A549 (cell line): ENCODE measurements at regions not wholly inside any gene's neighbourhood (a gene's known extent, or its start where the extent isn't known, plus 50 kb on each side); places are given as distances from the start of the nearest gene placed in this dataset.

Experiments used
- ATAC-seq, 2 experiments: fragments of 200-7000 bp in 1 of 2; fragments of >200 bp in 1 of 2; cut with Nextera tagmentation in 1 of 2; cut with Tn5 transposase in 1 of 2; 3 replicates each; pipeline versions ENCODE4 v1.8.0 to v1.9.1; 2018 to 2020; ENCODE audit warnings: mild to moderate bottlenecking in 1 of 2, moderate library complexity in 1 of 2
- CTCF ChIA-PET: fragments of 300-600 bp; sonication (Branson Sonifier 250); formaldehyde crosslinking; extraction: SDS; loops from one replicate; lab custom pipeline; 2021; ENCODE audit warnings: antibody characterized with exemption, inconsistent platforms; lab: Yijun Ruan, JAX
- POLR2A ChIA-PET: fragments of 350-600 bp; formaldehyde crosslinking; extraction: SDS; loops from one replicate; lab custom pipeline; 2021; ENCODE audit warnings: antibody characterized with exemption, inconsistent platforms; lab: Yijun Ruan, JAX
- DNase-seq, 2 experiments: peaks; one replicate each; pipeline versions ENCODE4 v3.0.0 to v3.0.0-alpha.2; 2011 to 2016; ENCODE audit warnings: low read depth in 1 of 2, low spot score in 1 of 2
- FAIRE-seq: peaks from 2 replicates; lab custom pipeline; 2011; peaks lifted over from hg19 to GRCh38; lab: Jason Lieb, UNC
- H3K27ac ChIP-seq, 2 experiments: fragments of >200 bp; sonication (Bioruptor Twin); formaldehyde crosslinking; 3 replicates each; pipeline ENCODE4 v1.5.1; 2016 to 2017
- H3K4me1 ChIP-seq: fragments of >200 bp; sonication (Bioruptor Twin); formaldehyde crosslinking; 3 replicates; pipeline ENCODE4 v1.6.1; 2016
- H3K4me2 ChIP-seq: fragments of >200 bp; sonication (Bioruptor Twin); formaldehyde crosslinking; 3 replicates; pipeline ENCODE4 v1.6.1; 2016
- H3K4me3 ChIP-seq: fragments of >200 bp; sonication (Bioruptor Twin); formaldehyde crosslinking; 3 replicates; pipeline ENCODE4 v1.5.1; 2016
- H3K9me3 ChIP-seq: fragments of >200 bp; sonication (Bioruptor Twin); formaldehyde crosslinking; 3 replicates; pipeline ENCODE4 v1.6.1; 2016
- BHLHE40 ChIP-seq: IDR thresholded peaks from 2 replicates; pipeline ENCODE4 v1.6.1; 2012; ENCODE audit warnings: low read depth, low read length, inconsistent platforms
- CBX2 ChIP-seq: fragments of 200-600 bp; sonication (generic); IDR thresholded peaks from 2 replicates; pipeline ENCODE4 v1.6.1; 2016; ENCODE audit warnings: low read depth, mild to moderate bottlenecking, borderline replicate concordance
- CEBPB ChIP-seq, 2 experiments: fragments of >200 bp in 1 of 2; sonication (Bioruptor Twin) in 1 of 2; formaldehyde crosslinking in 1 of 2; IDR thresholded peaks; 2 replicates each; pipeline ENCODE4 v1.6.1; 2012 to 2016
- CHD4 ChIP-seq: fragments of 200-600 bp; sonication (generic); IDR thresholded peaks from 2 replicates; pipeline ENCODE4 v1.6.1; 2016; ENCODE audit warnings: antibody characterized with exemption, mild to moderate bottlenecking, borderline replicate concordance
- EHF ChIP-seq: fragments of 250-450 bp; sonication (Bioruptor Pico); IDR thresholded peaks from 2 replicates; pipeline ENCODE4 v1.5.0; 2020; ENCODE audit warnings: mild to moderate bottlenecking
- EHMT2 ChIP-seq: fragments of 200-600 bp; sonication (generic); IDR thresholded peaks from 2 replicates; pipeline ENCODE4 v1.6.1; 2016; ENCODE audit warnings: antibody characterized with exemption, low read depth, mild to moderate bottlenecking, moderate library complexity
- FOSB ChIP-seq: fragments of 250-450 bp; sonication (Bioruptor Pico); IDR thresholded peaks from 2 replicates; pipeline ENCODE4 v1.5.0; 2020; ENCODE audit warnings: mild to moderate bottlenecking, moderate library complexity
- GATA3 ChIP-seq: IDR thresholded peaks from 2 replicates; pipeline ENCODE4 v1.6.1; 2012; ENCODE audit warnings: borderline replicate concordance
- HDAC2 ChIP-seq: fragments of 200-600 bp; sonication (generic); IDR thresholded peaks from 2 replicates; pipeline ENCODE4 v1.6.1; 2016
- HMGXB4 ChIP-seq: fragments of 250-450 bp; sonication (Bioruptor Pico); IDR thresholded peaks from 2 replicates; pipeline ENCODE4 v1.5.0; 2021; ENCODE audit warnings: mild to moderate bottlenecking, moderate library complexity, borderline replicate concordance
- HOXA7 ChIP-seq: fragments of 250-450 bp; sonication (Bioruptor Pico); IDR thresholded peaks from 2 replicates; pipeline ENCODE4 v1.5.0; 2020; ENCODE audit warnings: mild to moderate bottlenecking, moderate library complexity
- HOXB13 ChIP-seq: fragments of 250-450 bp; sonication (Bioruptor Pico); IDR thresholded peaks from 2 replicates; pipeline ENCODE4 v1.5.0; 2020; ENCODE audit warnings: low read depth, mild to moderate bottlenecking, moderate library complexity
- KDM1A ChIP-seq: fragments of 200-600 bp; sonication (generic); IDR thresholded peaks from 2 replicates; pipeline ENCODE4 v1.6.1; 2016; ENCODE audit warnings: low read depth, mild to moderate bottlenecking
- MAFK ChIP-seq: fragments of 450-650 bp; IDR thresholded peaks from 2 replicates; pipeline ENCODE4 v1.6.1; 2014; ENCODE audit not compliant: partially characterized antibody
- MAX ChIP-seq: IDR thresholded peaks from 2 replicates; pipeline ENCODE4 v1.6.1; 2012
- NFE2L2 ChIP-seq: fragments of 150-350 bp; conservative IDR thresholded peaks from 2 replicates; pipeline ENCODE4 v1.6.1; 2014; ENCODE audit warnings: low read length
- RAD21 ChIP-seq, 2 experiments: fragments of >200 bp in 1 of 2; sonication (Bioruptor Twin) in 1 of 2; formaldehyde crosslinking in 1 of 2; IDR thresholded peaks in 1 of 2; conservative IDR thresholded peaks in 1 of 2; 2 replicates in 1 of 2; 3 replicates in 1 of 2; pipeline ENCODE4 v1.6.1; 2012 to 2018; ENCODE audit warnings: inconsistent platforms in 1 of 2
- RFX5 ChIP-seq: fragments of 450-650 bp; IDR thresholded peaks from 2 replicates; pipeline ENCODE4 v1.7.1; 2014; ENCODE audit warnings: antibody characterized with exemption, mild to moderate bottlenecking, moderate library complexity
- TFCP2L1 ChIP-seq: fragments of 250-450 bp; sonication (Bioruptor Pico); IDR thresholded peaks from 2 replicates; pipeline ENCODE4 v1.5.0; 2021; ENCODE audit warnings: mild to moderate bottlenecking
- USF2 ChIP-seq: fragments of 450-650 bp; IDR thresholded peaks from 2 replicates; pipeline ENCODE4 v1.6.1; 2014; ENCODE audit warnings: antibody characterized with exemption
- ZC3H11A ChIP-seq: fragments of 450-650 bp; IDR thresholded peaks from 2 replicates; pipeline ENCODE4 v1.6.1; 2014; ENCODE audit warnings: antibody characterized with exemption, mild to moderate bottlenecking
- ZNF302 ChIP-seq: fragments of 250-450 bp; sonication (Bioruptor Pico); IDR thresholded peaks from 2 replicates; pipeline ENCODE4 v1.9.0; 2021; ENCODE audit warnings: inconsistent platforms, mild to moderate bottlenecking, moderate library complexity
- ZSCAN20 ChIP-seq: fragments of 250-450 bp; sonication (Bioruptor Pico); IDR thresholded peaks from 2 replicates; pipeline ENCODE4 v1.8.0; 2022; ENCODE audit warnings: mild to moderate bottlenecking, moderate library complexity
- WGBS: methylation state at CpG from one replicate; pipeline ENCODE4 v1.1.6; 2017; ENCODE audit errors: missing lambda C conversion rate; 5-methylcytosine and 5-hydroxymethylcytosine counted together
- TF ChIP-seq, protein P1 (sequence below): fragments of >200 bp; sonication (Bioruptor Twin); formaldehyde crosslinking; IDR thresholded peaks from 3 replicates; pipeline ENCODE4 v1.5.1; 2016

- WGBS = 64% methylated on average over 3 of the region's 3 CpGs
Observed at GRCh38 chr7:30224511-30225062, 59.8 kb upstream of the ZNRF2 start.

GRCh38 chr7:30225863-30226613, 58.4 kb upstream of the ZNRF2 start:
- no peak overlapping the region for H3K4me2 ChIP-seq

More at GRCh38 chr7:30224511-30225062, 59.8 kb upstream of the ZNRF2 start:
- no peak for TF ChIP-seq MAX
- no peak for TF ChIP-seq HDAC2
- TF ChIP-seq CBX2 = no peak
- TF ChIP-seq EHF (CRISPR knock-in tag) = no peak
- no peak for TF ChIP-seq ZNF302 (CRISPR knock-in tag)
- TF ChIP-seq CHD4 = no peak
- TF ChIP-seq ZSCAN20 (CRISPR knock-in tag) = no peak
- no peak for TF ChIP-seq FOSB
- Histone ChIP-seq H3K4me1 (peaks cover 9% of the 10 kb centered on the region; the same call in 1 of the 3 replicates), H3K9me3 (0 out of 3 replicates have a peak, but pooled peaks cover 4% of the 10 kb centered on the region), H3K27ac (no peak overlapping the region), H3K4me2 (no peak overlapping the region), H3K4me3 (no peak overlapping the region)
- no peak for DNase-seq
- ChIA-PET CTCF (interaction anchor here (1.3 to 2.2 kb wide), 5 partner anchors 14 to 60 kb away, joined by 3 to 6 read pairs (median 4); no protein-coding TSS in a partner anchor), POLR2A (no interaction called here)
- no peak for ATAC-seq
- FAIRE-seq = no peak

More at GRCh38 chr7:30225863-30226613, 58.4 kb upstream of the ZNRF2 start:
- ATAC-seq = peak in 1 of 2 experiments; percentile 40; a peak in 3 of 6 replicates
- Histone ChIP-seq H3K4me1 (peaks cover 9% of the 10 kb centered on the region; the same call in 1 of the 3 replicates), H3K4me3 (no peak overlapping the region), H3K27ac (no peak overlapping the region), H3K9me3 (no peaks in the 10 kb centered on the region)
- WGBS = 61% methylated on average over 7 of the region's 7 CpGs
- ChIA-PET CTCF (interaction anchor here (0.6 to 1.7 kb wide), 7 partner anchors 18 to 236 kb away, joined by 3 to 4 read pairs (median 3); no protein-coding TSS in a partner anchor), POLR2A (no interaction called here)
- TF ChIP-seq, protein P1, sequence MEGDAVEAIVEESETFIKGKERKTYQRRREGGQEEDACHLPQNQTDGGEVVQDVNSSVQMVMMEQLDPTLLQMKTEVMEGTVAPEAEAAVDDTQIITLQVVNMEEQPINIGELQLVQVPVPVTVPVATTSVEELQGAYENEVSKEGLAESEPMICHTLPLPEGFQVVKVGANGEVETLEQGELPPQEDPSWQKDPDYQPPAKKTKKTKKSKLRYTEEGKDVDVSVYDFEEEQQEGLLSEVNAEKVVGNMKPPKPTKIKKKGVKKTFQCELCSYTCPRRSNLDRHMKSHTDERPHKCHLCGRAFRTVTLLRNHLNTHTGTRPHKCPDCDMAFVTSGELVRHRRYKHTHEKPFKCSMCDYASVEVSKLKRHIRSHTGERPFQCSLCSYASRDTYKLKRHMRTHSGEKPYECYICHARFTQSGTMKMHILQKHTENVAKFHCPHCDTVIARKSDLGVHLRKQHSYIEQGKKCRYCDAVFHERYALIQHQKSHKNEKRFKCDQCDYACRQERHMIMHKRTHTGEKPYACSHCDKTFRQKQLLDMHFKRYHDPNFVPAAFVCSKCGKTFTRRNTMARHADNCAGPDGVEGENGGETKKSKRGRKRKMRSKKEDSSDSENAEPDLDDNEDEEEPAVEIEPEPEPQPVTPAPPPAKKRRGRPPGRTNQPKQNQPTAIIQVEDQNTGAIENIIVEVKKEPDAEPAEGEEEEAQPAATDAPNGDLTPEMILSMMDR = no peak
- TF ChIP-seq ZC3H11A (no peak), NFE2L2 (no peak), TFCP2L1 (no peak), HOXA7 (no peak), RAD21 (conservative IDR thresholded peaks at IDR 0.05 in 1 of 2, IDR thresholded peaks at IDR 0.05 in 1 of 2) (no peak), USF2 (no peak), KDM1A (no peak), EHF (CRISPR knock-in tag) (no peak), BHLHE40 (no peak), CHD4 (no peak), HOXB13 (CRISPR knock-in tag) (no peak), RFX5 (no peak), CEBPB (IDR thresholded peaks at IDR 0.05) (no peak), EHMT2 (no peak), MAX (no peak), HMGXB4 (no peak), GATA3 (no peak), MAFK (no peak)
- DNase-seq = no peak
- FAIRE-seq = no peak
